ENCODE measurements at regions not wholly inside any gene's neighbourhood (a gene's known extent, or its start where the extent isn't known, plus 50 kb on each side); places are given as distances from the start of the nearest gene placed in this dataset.
"Not testable (repeated sequence)": the region's sequence is repeated elsewhere in the genome, so short reads cannot be mapped to it uniquely, and the experiment has no call there.

DNA sequence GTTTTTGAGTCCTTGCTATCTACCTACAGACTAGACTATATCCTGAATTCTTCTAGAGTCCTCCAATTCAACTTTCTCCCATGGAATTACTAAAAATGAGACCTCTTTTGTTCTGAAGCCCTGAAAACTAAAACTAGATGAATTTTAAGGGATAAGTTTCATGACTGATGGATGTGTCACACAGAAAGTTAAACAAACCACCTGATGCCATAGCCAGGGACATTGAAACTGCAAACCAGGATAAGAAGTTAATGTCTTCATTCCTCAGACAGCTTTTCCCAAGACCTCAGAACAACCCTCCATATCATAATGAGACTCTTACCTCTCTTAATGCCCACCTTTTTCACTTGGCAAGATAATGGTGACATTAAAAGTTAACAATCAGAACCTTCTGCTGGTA, 81.5 kb upstream of the PTPN13 start:
- H3K9me3 ChIP-seq (ENCODE audit: control insufficient read depth, low read length), result no peaks in the 10 kb centered on the region
- H3K4me1 ChIP-seq, result no peaks in the 10 kb centered on the region
- no peaks in the 10 kb centered on the region for H3K27me3 ChIP-seq (ENCODE audit: control insufficient read depth, insufficient read depth, low read length)
- no peaks in the 10 kb centered on the region for H3K79me2 ChIP-seq
- no peak overlapping the region for H2AFZ ChIP-seq
- no peak overlapping the region for H3K27ac ChIP-seq
- no peak overlapping the region for H3K4me3 ChIP-seq (ENCODE audit: low read depth, low read length)
- no peak for TF ChIP-seq CTCF (IDR thresholded peaks at IDR 0.05)
- H3K4me2 ChIP-seq (ENCODE audit: low read length), result no peak overlapping the region
- H3K9ac ChIP-seq, result no peak overlapping the region
- peaks cover 3% of the 10 kb centered on the region for H3K36me3 ChIP-seq (ENCODE audit: control insufficient read depth, insufficient read depth, low read length)

- H3K9me3 ChIP-seq (ENCODE audit: control insufficient read depth, low read length); H3K9ac ChIP-seq; H3K36me3 ChIP-seq (ENCODE audit: control insufficient read depth, insufficient read depth, low read length); H3K79me2 ChIP-seq; H3K27ac ChIP-seq; H3K4me1 ChIP-seq; H3K4me3 ChIP-seq (ENCODE audit: low read depth, low read length); H3K27me3 ChIP-seq (ENCODE audit: control insufficient read depth, insufficient read depth, low read length); H3K4me2 ChIP-seq (ENCODE audit: low read length); H2AFZ ChIP-seq: not testable (repeated sequence)
Measured at GRCh38 chr4:86515963-86516362, 78.2 kb upstream of the PTPN13 start.

GRCh38 chr4:86521373-86521969, 72.6 kb upstream of the PTPN13 start:
- Histone ChIP-seq H3K4me1 (no peaks in the 10 kb centered on the region), H2AFZ (no peak overlapping the region), H3K4me3 (ENCODE audit: low read depth, low read length) (no peak overlapping the region), H3K27ac (no peak overlapping the region), H3K79me2 (no peaks in the 10 kb centered on the region), H3K9me3 (ENCODE audit: control insufficient read depth, low read length) (no peaks in the 10 kb centered on the region), H3K36me3 (ENCODE audit: control insufficient read depth, insufficient read depth, low read length) (no peaks in the 10 kb centered on the region), H3K9ac (no peak overlapping the region), H3K4me2 (ENCODE audit: low read length) (no peak overlapping the region), H3K27me3 (ENCODE audit: control insufficient read depth, insufficient read depth, low read length) (no peaks in the 10 kb centered on the region)
- TF ChIP-seq CTCF (IDR thresholded peaks at IDR 0.05), result no peak

DNA sequence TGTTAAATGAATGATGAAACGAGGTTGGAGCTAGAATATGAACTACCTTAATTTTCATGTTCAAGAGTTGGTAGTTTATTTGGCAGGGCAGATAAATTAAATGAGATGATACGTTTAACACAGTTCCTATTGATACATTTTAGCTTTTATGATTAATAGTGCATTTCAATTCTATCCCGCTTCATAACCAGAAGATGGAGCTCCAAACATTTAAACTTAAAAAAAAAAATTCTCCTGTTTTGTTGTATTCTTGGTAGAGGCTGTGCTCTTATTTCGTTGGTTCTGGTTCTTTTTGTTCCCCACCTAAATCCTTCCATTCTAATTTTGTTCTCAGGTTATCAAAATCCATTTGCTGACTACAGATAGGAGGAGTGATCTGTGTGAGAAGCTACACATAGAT, 71.8 kb upstream of the PTPN13 start:
- no peaks in the 10 kb centered on the region for H3K27me3 ChIP-seq (ENCODE audit: control insufficient read depth, insufficient read depth, low read length)
- no peak overlapping the region for H3K4me2 ChIP-seq (ENCODE audit: low read length)
- no peak overlapping the region for H3K27ac ChIP-seq
- H2AFZ ChIP-seq, result no peak overlapping the region
- TF ChIP-seq CTCF (IDR thresholded peaks at IDR 0.05), result no peak
- H3K4me3 ChIP-seq (ENCODE audit: low read depth, low read length), result no peak overlapping the region
- no peaks in the 10 kb centered on the region for H3K36me3 ChIP-seq (ENCODE audit: control insufficient read depth, insufficient read depth, low read length)
- H3K9me3 ChIP-seq (ENCODE audit: control insufficient read depth, low read length), result no peaks in the 10 kb centered on the region
- H3K9ac ChIP-seq, result no peak overlapping the region
- no peaks in the 10 kb centered on the region for H3K79me2 ChIP-seq
- H3K4me1 ChIP-seq, result no peaks in the 10 kb centered on the region

GRCh38 chr4:86523333-86523732, 70.8 kb upstream of the PTPN13 start:
- no peak overlapping the region for H2AFZ ChIP-seq
- H3K27ac ChIP-seq, result no peak overlapping the region
- no peaks in the 10 kb centered on the region for H3K27me3 ChIP-seq (ENCODE audit: control insufficient read depth, insufficient read depth, low read length)
- H3K36me3 ChIP-seq (ENCODE audit: control insufficient read depth, insufficient read depth, low read length), result no peaks in the 10 kb centered on the region
- no peaks in the 10 kb centered on the region for H3K4me1 ChIP-seq
- no peaks in the 10 kb centered on the region for H3K79me2 ChIP-seq
- H3K9ac ChIP-seq, result no peak overlapping the region
- H3K4me3 ChIP-seq (ENCODE audit: low read depth, low read length), result no peak overlapping the region
- H3K9me3 ChIP-seq (ENCODE audit: control insufficient read depth, low read length), result no peaks in the 10 kb centered on the region
- no peak overlapping the region for H3K4me2 ChIP-seq (ENCODE audit: low read length)
- TF ChIP-seq CTCF (IDR thresholded peaks at IDR 0.05), result no peak

DNA sequence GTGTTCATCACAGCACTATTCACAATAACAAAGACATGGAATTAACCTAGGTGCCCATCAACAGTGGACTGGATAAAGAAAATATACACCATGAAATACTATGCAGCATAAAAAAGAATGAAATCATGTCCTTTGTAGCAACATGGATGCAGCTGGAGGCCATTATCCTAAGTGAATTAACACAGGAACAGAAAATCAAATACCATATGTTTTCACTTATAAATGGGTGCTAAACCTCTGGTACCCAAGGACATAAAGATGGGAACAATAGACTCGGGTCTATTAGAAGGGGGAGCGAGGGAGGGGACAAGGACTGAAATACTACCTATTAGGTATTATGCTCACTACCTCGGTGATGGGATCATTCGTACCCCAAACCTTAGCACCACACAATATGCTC, 66.4 kb upstream of the PTPN13 start:
- H3K36me3 ChIP-seq (ENCODE audit: control insufficient read depth, insufficient read depth, low read length); H3K79me2 ChIP-seq; H3K27ac ChIP-seq; H3K9ac ChIP-seq; H3K4me2 ChIP-seq (ENCODE audit: low read length); H2AFZ ChIP-seq; H3K4me3 ChIP-seq (ENCODE audit: low read depth, low read length); H3K9me3 ChIP-seq (ENCODE audit: control insufficient read depth, low read length); H3K27me3 ChIP-seq (ENCODE audit: control insufficient read depth, insufficient read depth, low read length); H3K4me1 ChIP-seq: not testable (repeated sequence)

All from parathyroid adenoma (tissue), 2 donors.